Keratinocyte (primary cell): ENCODE measurements at regions not wholly inside any gene's neighbourhood (a gene's known extent, or its start where the extent isn't known, plus 50 kb on each side); places are given as distances from the start of the nearest gene placed in this dataset.

Experiments
- DNase-seq: peaks from one replicate; pipeline ENCODE4 v3.0.0-alpha.2; 2011; ENCODE audit warnings: low read depth, missing footprints, low spot score
- FAIRE-seq: peaks from 2 replicates; lab custom pipeline; 2011; peaks lifted over from hg19 to GRCh38; lab: Jason Lieb, UNC
- H2AFZ ChIP-seq: 2 replicates; pipeline ENCODE4 v1.6.0; 2012; ENCODE audit warnings: low read length, control low read depth, inconsistent platforms; ENCODE audit not compliant: control insufficient read depth
- H3K27ac ChIP-seq: 2 replicates; pipeline ENCODE4 v1.5.1; 2011; ENCODE audit warnings: low read length; ENCODE audit not compliant: control insufficient read depth, insufficient read depth
- H3K27me3 ChIP-seq: 3 replicates; pipeline ENCODE4 v1.6.0; 2011; ENCODE audit warnings: low read length; ENCODE audit not compliant: control insufficient read depth, insufficient read depth; ENCODE audit errors: extremely low read depth
- H3K36me3 ChIP-seq, 2 experiments: 2 replicates in 1 of 2; 3 replicates in 1 of 2; pipeline ENCODE4 v1.5.1; 2011; ENCODE audit warnings: low read length in 2 of 2, mild to moderate bottlenecking in 1 of 2; ENCODE audit not compliant: control insufficient read depth in 2 of 2, insufficient read depth in 2 of 2; ENCODE audit errors: extremely low read depth in 1 of 2
- H3K4me1 ChIP-seq: 3 replicates; pipeline ENCODE4 v1.5.1; 2011; ENCODE audit warnings: low read length; ENCODE audit not compliant: control insufficient read depth, insufficient read depth; ENCODE audit errors: extremely low read depth
- H3K4me2 ChIP-seq: 3 replicates; pipeline ENCODE4 v1.6.0; 2011; ENCODE audit warnings: low read depth, low read length; ENCODE audit not compliant: control insufficient read depth, insufficient read depth; ENCODE audit errors: extremely low read depth
- H3K4me3 ChIP-seq, 3 experiments: fragments of 200-600 bp in 1 of 3; sonication (generic) in 1 of 3; 2 replicates in 2 of 3; 3 replicates in 1 of 3; pipeline ENCODE4 v1.5.1; 2011 to 2016; ENCODE audit warnings: low read length in 3 of 3, mild to moderate bottlenecking in 3 of 3, control low read depth in 2 of 3, inconsistent platforms in 1 of 3, low read depth in 1 of 3, mixed read lengths in 1 of 3, mixed run types in 1 of 3, moderate library complexity in 1 of 3; ENCODE audit not compliant: control insufficient read depth in 2 of 3, insufficient read depth in 2 of 3; ENCODE audit errors: extremely low read depth in 1 of 3
- H3K79me2 ChIP-seq: 2 replicates; pipeline ENCODE4 v1.6.0; 2012; ENCODE audit warnings: low read length; ENCODE audit not compliant: control insufficient read depth, insufficient read depth
- H3K9ac ChIP-seq: 3 replicates; pipeline ENCODE4 v1.6.0; 2011; ENCODE audit warnings: low read length; ENCODE audit not compliant: control insufficient read depth, insufficient read depth; ENCODE audit errors: extremely low read depth
- H3K9me1 ChIP-seq: 3 replicates; pipeline ENCODE4 v1.6.0; 2011; ENCODE audit warnings: low read length; ENCODE audit not compliant: control insufficient read depth, insufficient read depth; ENCODE audit errors: extremely low read depth
- H3K9me3 ChIP-seq: 2 replicates; pipeline ENCODE4 v1.5.1; 2012; ENCODE audit warnings: low read depth, low read length; ENCODE audit not compliant: control insufficient read depth
- H4K20me1 ChIP-seq: 3 replicates; pipeline ENCODE4 v1.6.0; 2011; ENCODE audit warnings: low read length; ENCODE audit not compliant: control insufficient read depth, insufficient read depth; ENCODE audit errors: extremely low read depth
- EZH2 ChIP-seq: IDR thresholded peaks from one replicate; pipeline ENCODE4 v1.6.1; 2012; ENCODE audit warnings: inconsistent platforms, mild to moderate bottlenecking, low read length, moderate library complexity
- dilution Hi-C: fragments of 300-500 bp; cut with MboI; formaldehyde crosslinking; loops from one replicate; pipeline ENCODE4 v1.7.0; 2020; ENCODE audit warnings: low sequenced_read_pairs; ENCODE audit not compliant: extremely low pct_ligation_motif_present
- TF ChIP-seq, protein P1 (sequence below), 3 experiments: IDR thresholded peaks in 1 of 3; conservative IDR thresholded peaks in 1 of 3; optimal IDR thresholded peaks in 1 of 3; 2 replicates in 2 of 3; 3 replicates in 1 of 3; pipeline versions ENCODE3 to v1.5.1; 2011; ENCODE audit warnings: low read length in 3 of 3, mild to moderate bottlenecking in 3 of 3, moderate library complexity in 2 of 3, control low read depth in 1 of 3, inconsistent platforms in 1 of 3; ENCODE audit not compliant: insufficient read depth in 2 of 3; ENCODE audit errors: extremely low read depth in 1 of 3

- no peak overlapping the region for H2AFZ ChIP-seq
- H3K9me3 ChIP-seq = no peaks in the 10 kb centered on the region
- TF ChIP-seq, protein P1, sequence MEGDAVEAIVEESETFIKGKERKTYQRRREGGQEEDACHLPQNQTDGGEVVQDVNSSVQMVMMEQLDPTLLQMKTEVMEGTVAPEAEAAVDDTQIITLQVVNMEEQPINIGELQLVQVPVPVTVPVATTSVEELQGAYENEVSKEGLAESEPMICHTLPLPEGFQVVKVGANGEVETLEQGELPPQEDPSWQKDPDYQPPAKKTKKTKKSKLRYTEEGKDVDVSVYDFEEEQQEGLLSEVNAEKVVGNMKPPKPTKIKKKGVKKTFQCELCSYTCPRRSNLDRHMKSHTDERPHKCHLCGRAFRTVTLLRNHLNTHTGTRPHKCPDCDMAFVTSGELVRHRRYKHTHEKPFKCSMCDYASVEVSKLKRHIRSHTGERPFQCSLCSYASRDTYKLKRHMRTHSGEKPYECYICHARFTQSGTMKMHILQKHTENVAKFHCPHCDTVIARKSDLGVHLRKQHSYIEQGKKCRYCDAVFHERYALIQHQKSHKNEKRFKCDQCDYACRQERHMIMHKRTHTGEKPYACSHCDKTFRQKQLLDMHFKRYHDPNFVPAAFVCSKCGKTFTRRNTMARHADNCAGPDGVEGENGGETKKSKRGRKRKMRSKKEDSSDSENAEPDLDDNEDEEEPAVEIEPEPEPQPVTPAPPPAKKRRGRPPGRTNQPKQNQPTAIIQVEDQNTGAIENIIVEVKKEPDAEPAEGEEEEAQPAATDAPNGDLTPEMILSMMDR (optimal IDR thresholded peaks at IDR 0.05 in 1 of 3, IDR thresholded peaks at IDR 0.05 in 1 of 3, conservative IDR thresholded peaks at IDR 0.05 in 1 of 3; ENCODE audit: extremely low read depth in 1 of 3, insufficient read depth in 2 of 3, low read length in 3 of 3) = no peak
- no peak for TF ChIP-seq EZH2
- H3K79me2 ChIP-seq = no peaks in the 10 kb centered on the region
- dilution Hi-C loops = no loop called here
- H4K20me1 ChIP-seq = no peaks in the 10 kb centered on the region
- no peaks in the 10 kb centered on the region for H3K27me3 ChIP-seq
- H3K27ac ChIP-seq = no peak overlapping the region
- no peaks in the 10 kb centered on the region for H3K9me1 ChIP-seq
- FAIRE-seq = no peak
- H3K4me3 ChIP-seq = no peak overlapping the region
- H3K36me3 ChIP-seq = no peaks in the 10 kb centered on the region
- DNase-seq = no peak
- no peak overlapping the region for H3K9ac ChIP-seq
- H3K4me1 ChIP-seq = no peaks in the 10 kb centered on the region
- no peak overlapping the region for H3K4me2 ChIP-seq
These were observed 82.1 kb upstream of the LRRC7 start for GRCh38 chr1:69485616-69486015.

GRCh38 chr1:69491416-69491815 lies 76.3 kb upstream of the LRRC7 start:
- H3K4me2 ChIP-seq = peak overlapping the region; percentile 8
- no peaks in the 10 kb centered on the region for H4K20me1 ChIP-seq
- H3K9me1 ChIP-seq = no peaks in the 10 kb centered on the region
- no peak for TF ChIP-seq EZH2
- TF ChIP-seq, protein P1 (optimal IDR thresholded peaks at IDR 0.05 in 1 of 3, IDR thresholded peaks at IDR 0.05 in 1 of 3, conservative IDR thresholded peaks at IDR 0.05 in 1 of 3; ENCODE audit: extremely low read depth in 1 of 3, insufficient read depth in 2 of 3, low read length in 3 of 3) = no peak
- no peak overlapping the region for H2AFZ ChIP-seq
- H3K4me1 ChIP-seq = peaks cover 32% of the 10 kb centered on the region
- H3K9ac ChIP-seq = no peak overlapping the region
- no peaks in the 10 kb centered on the region for H3K79me2 ChIP-seq
- FAIRE-seq = no peak
- H3K27me3 ChIP-seq = no peaks in the 10 kb centered on the region
- no peaks in the 10 kb centered on the region for H3K36me3 ChIP-seq
- DNase-seq = no peak
- no peak overlapping the region for H3K4me3 ChIP-seq
- dilution Hi-C loops = no loop called here
- H3K9me3 ChIP-seq = no peaks in the 10 kb centered on the region
- H3K27ac ChIP-seq = no peak overlapping the region
